ENCODE measurements at regions not wholly inside any gene's neighbourhood (a gene's known extent, or its start where the extent isn't known, plus 50 kb on each side); places are given as distances from the start of the nearest gene placed in this dataset.
"Not testable (repeated sequence)": the region's sequence is repeated elsewhere in the genome, so short reads cannot be mapped to it uniquely, and the experiment has no call there.

DNA sequence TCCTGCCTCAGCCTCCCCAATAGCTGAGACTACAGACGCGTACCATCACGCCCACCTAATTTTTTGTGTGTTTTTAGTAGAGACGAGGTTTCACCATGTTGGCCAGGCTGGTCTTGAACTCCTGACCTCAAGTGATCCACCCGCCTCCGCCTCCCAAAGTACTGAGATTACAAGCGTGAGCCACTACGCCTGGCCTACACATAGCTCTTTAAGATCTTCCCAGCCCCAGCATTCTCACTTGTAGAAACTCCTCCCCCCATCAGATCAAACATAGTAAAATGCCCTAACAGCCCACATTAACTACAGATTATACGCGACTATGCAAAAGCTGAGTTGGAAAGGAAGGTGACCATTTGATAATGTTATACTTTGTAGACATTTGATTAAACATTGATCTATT lies 634.8 kb downstream of the MATN1 start:
- no peak overlapping the region for H3K4me3 ChIP-seq (ENCODE audit: low read depth, low read length)
- TF ChIP-seq, protein P1, sequence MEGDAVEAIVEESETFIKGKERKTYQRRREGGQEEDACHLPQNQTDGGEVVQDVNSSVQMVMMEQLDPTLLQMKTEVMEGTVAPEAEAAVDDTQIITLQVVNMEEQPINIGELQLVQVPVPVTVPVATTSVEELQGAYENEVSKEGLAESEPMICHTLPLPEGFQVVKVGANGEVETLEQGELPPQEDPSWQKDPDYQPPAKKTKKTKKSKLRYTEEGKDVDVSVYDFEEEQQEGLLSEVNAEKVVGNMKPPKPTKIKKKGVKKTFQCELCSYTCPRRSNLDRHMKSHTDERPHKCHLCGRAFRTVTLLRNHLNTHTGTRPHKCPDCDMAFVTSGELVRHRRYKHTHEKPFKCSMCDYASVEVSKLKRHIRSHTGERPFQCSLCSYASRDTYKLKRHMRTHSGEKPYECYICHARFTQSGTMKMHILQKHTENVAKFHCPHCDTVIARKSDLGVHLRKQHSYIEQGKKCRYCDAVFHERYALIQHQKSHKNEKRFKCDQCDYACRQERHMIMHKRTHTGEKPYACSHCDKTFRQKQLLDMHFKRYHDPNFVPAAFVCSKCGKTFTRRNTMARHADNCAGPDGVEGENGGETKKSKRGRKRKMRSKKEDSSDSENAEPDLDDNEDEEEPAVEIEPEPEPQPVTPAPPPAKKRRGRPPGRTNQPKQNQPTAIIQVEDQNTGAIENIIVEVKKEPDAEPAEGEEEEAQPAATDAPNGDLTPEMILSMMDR (IDR thresholded peaks at IDR 0.05; ENCODE audit: borderline replicate concordance, insufficient read depth, low read depth, low read length): no peak

DNA sequence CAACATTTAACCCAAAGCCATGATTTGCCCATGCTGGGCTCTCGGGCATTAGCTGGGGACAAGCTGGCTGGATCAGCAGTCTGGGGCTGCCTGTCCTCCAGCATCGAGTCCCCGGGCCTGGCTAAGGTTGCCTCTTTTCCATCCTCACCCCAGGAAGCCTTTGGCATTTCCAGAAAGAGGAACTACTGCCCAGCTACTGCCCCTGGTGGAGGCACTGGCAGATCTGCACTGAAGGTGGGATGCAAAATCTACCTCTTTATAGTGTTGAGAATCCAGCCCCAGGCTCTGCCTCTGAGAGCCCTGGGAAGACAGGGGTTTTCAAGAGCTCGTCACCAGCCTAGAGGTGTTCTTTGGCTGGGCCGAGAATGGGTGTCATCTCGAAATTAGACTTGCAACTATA lies 635.9 kb downstream of the MATN1 start:
- H3K4me3 ChIP-seq (ENCODE audit: low read depth, low read length): no peak overlapping the region
- TF ChIP-seq, protein P1 (IDR thresholded peaks at IDR 0.05; ENCODE audit: borderline replicate concordance, insufficient read depth, low read depth, low read length): no peak

DNA sequence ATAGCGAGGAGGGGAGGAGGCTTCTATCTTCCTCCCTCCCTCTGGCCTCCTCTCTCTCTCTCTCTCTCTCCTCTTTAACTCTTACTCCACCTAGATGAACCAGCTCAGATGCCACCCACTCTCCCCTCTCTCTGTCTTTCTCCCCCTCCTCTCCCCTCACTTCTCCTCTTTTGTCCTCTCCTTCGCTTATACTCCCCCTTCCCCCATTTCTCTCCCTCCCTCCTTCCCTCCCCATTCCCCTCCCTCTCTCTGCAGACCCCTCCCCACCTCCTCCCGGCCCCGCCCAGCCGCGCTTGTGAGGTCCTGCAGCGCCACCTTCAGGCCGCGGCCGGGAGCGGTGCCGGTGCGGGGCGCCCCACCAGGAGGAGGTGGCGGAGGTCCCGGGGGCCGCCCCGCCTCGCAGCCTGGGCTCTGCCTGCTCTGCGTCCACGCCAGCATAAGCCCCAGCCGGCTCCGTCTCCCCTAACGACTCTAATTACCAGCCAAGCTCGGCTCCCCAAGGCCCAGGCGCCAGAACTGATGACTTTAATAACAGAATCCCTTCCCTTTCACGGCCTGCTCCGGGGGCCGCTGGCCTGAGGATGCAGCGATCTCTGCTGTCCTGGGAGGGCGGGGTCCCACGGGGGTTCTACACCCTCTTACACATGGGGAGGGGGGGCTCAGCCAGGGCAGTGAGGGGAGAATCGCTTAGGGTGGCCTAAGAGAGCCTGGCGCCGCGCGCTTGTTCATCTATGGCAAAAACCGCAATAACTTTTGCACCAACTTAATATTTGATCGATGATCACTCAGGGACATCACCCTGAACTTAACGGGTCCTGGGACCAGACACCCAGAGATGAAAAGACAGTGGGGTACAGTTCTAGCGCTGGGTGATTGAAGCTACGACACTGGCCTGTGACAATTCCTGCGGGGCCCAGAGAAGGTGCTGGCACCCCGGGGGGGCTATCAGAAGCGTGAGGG lies 637.3 kb downstream of the MATN1 start:
- TF ChIP-seq, protein P1 (IDR thresholded peaks at IDR 0.05; ENCODE audit: borderline replicate concordance, insufficient read depth, low read depth, low read length): peak; percentile 58
- no peak overlapping the region for H3K4me3 ChIP-seq (ENCODE audit: low read depth, low read length)

DNA sequence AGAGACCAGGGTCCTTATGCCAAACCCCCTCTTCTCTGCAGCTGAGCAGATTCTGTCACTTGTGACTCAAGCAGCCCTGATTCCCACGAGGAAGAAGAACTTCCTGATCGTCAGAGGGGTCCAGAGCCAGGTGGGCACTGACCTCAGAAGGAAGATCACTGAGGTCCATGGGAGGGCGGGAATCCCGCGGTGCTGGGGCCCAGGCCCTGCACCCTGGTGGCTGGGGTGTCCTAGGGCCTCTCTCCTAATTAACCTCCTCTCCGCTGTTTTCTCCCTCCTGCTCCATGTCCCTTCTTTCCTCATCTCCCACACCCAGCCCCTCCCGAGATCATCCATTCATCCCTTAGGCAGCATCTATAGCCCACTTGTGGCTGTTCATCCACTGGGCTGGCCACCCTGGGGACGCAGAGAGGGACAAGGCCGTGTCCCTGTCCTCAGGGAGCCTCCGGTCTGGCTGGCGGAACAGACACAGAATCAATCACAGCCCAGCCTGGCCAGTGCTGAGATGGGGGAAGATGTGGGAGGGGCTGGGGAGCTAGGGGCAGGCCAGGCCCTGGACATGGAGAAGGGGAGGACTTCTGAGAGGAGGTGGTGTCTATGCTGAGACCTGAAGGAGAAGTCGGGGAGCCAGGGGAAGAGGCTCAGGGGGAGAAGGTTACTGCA lies 638.3 kb downstream of the MATN1 start:
- no peak overlapping the region for H3K4me3 ChIP-seq (ENCODE audit: low read depth, low read length)
- TF ChIP-seq, protein P1 (IDR thresholded peaks at IDR 0.05; ENCODE audit: borderline replicate concordance, insufficient read depth, low read depth, low read length): no peak

DNA sequence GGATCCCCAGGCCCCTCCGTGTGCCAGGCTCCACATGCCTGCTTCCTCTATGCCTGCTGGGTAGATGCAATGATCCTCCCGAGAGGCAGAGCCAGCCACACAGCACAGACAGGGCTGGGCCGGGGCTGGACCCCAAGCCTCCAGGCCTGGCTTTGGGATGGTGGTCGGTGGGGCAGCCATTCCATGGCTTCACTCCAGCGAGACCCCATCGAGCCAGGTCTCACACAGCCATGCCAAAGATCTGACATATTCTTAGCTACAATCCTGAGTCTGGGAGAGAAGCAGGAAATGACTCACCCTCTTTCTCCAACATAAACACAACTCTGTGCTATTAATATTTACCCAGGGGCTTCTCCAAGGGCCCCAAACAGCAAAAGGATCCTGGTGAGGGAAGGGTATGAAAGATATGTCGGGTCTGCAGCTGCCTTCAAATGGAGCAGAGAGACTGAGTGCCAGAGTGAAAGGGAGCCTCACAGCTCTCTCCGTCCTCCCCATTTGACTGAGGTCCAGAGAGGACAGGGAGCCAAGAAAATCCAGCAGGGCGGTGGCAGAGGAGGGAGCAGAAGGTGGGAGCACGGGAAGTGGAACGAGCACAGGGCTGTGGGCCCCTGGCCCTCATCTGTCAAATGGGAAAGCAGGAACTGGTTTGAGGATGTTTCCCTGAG lies 639.5 kb downstream of the MATN1 start:
- no peak overlapping the region for H3K4me3 ChIP-seq (ENCODE audit: low read depth, low read length)
- TF ChIP-seq, protein P1 (IDR thresholded peaks at IDR 0.05; ENCODE audit: borderline replicate concordance, insufficient read depth, low read depth, low read length): no peak

DNA sequence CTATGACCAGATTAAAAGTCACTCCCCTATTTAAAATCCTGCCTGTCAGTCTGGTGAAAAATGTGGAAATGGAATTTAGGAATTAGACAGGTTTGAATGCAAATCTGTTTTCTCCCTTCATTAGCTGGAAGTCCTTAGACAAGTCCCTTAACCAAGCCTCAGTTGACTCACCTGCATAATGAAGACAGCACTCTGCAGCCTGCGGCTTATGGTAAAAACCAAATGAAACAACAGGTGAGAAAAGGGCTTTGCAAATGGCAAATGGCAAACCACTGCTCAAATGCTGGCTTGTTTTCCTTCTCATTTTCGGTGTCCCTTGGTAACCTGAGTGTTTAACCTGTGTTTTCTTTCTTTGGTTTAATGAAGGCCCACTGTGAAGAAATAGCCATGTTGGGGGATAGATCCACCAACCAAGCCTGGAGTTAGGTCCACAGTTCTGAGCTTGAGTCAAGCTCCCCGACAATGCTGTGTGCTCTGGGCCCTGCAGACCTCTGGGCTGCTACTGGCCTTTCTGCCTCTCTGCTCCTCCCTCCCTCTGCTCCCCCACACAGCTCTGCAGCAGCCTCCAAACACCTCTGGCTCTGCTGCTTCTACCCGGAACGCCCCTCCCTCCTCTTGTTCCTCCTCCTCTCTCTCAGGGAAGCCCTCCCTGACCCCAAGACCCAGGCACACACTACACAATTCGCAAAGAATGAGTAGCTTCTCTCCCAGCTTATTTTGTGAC lies 641.8 kb downstream of the MATN1 start:
- H3K4me3 ChIP-seq (ENCODE audit: low read depth, low read length): no peak overlapping the region
- TF ChIP-seq, protein P1 (IDR thresholded peaks at IDR 0.05; ENCODE audit: borderline replicate concordance, insufficient read depth, low read depth, low read length): no peak

DNA sequence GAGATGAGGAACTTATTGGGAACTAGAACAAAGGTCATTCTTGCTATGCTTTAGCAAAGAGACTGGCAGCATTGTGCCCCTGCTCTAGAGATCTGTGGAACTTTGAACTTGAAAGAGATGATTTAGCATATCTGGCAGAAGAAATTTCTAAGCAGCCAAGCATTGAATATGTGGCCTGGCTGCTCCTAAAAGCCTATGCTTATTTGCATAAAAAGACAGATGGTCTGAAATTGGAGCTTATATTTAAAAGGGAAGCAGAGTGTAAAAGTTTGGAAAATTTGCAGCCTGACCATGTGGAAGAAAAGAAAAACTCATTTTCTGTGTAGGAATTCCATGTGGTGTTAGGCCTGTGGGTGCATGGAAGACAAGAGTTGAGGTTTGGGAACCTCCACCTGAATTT lies 647.5 kb downstream of the MATN1 start:
- H3K4me3 ChIP-seq (ENCODE audit: low read depth, low read length): not testable (repeated sequence)

Data from GM12875 (cell line).